HepG2 (cell line): ENCODE measurements at regions not wholly inside any gene's neighbourhood (a gene's known extent, or its start where the extent isn't known, plus 50 kb on each side); places are given as distances from the start of the nearest gene placed in this dataset.

Experiments
- ATAC-seq: fragments of 200-7000 bp; cut with Tn5 transposase; 3 replicates; pipeline ENCODE4 v1.9.1; 2020; ENCODE audit warnings: mild to moderate bottlenecking, moderate library complexity
- BruUV-seq: library from RNA; stranded (reverse); fragments of 400-500 nt; replicated peaks from 2 replicates; lab custom pipeline; 2021; lab: Mats Ljungman, UMichigan
- CTCF ChIA-PET: fragments of 300-600 bp; formaldehyde crosslinking; extraction: SDS; loops from one replicate; lab custom pipeline; 2021; ENCODE audit warnings: low total read pairs, inconsistent platforms, low intra/inter-chr PET ratio; lab: Yijun Ruan, JAX
- POLR2A ChIA-PET: fragments of 350-600 bp; sonication (Branson Sonifier 250); formaldehyde crosslinking; loops from one replicate; lab custom pipeline; 2020; ENCODE audit warnings: antibody characterized with exemption, inconsistent platforms; lab: Yijun Ruan, JAX
- DNase-seq: peaks from one replicate; pipeline ENCODE4 v3.0.0-alpha.2; 2015; ENCODE audit warnings: low spot score
- FAIRE-seq: peaks from 3 replicates; lab custom pipeline; 2011; peaks lifted over from hg19 to GRCh38; lab: Jason Lieb, UNC
- H2AFZ ChIP-seq: one replicate; pipeline ENCODE4 v1.6.1; 2011; ENCODE audit warnings: low read length, inconsistent platforms
- H3K27ac ChIP-seq: fragments of 300-600 bp; 3 replicates; pipeline ENCODE4 v1.8.0; 2011; ENCODE audit warnings: mixed run types, mild to moderate bottlenecking, mixed read lengths, low read length, inconsistent platforms; ENCODE audit not compliant: insufficient read depth; ENCODE audit errors: extremely low read length
- H3K27me3 ChIP-seq, 2 experiments: fragments of 200-600 bp in 1 of 2; 2 replicates in 1 of 2; 3 replicates in 1 of 2; pipeline versions ENCODE4 v1.6.0 to v1.8.0; 2011; ENCODE audit warnings: low read length in 2 of 2, mild to moderate bottlenecking in 2 of 2, moderate library complexity in 2 of 2, inconsistent platforms in 1 of 2; ENCODE audit not compliant: insufficient read depth in 2 of 2, control insufficient read depth in 1 of 2
- H3K36me3 ChIP-seq, 2 experiments: fragments of 200-600 bp in 1 of 2; replicated peaks in 1 of 2; 2 replicates in 1 of 2; 3 replicates in 1 of 2; pipeline versions ENCODE4 v1.5.1 to v1.8.0; 2011; ENCODE audit warnings: low read length in 2 of 2, inconsistent platforms in 1 of 2; ENCODE audit not compliant: insufficient read depth in 2 of 2, control insufficient read depth in 1 of 2
- H3K4me1 ChIP-seq: 2 replicates; pipeline ENCODE4 v1.5.1; 2012; ENCODE audit warnings: low read length, inconsistent platforms; ENCODE audit not compliant: insufficient read depth
- H3K4me2 ChIP-seq: 2 replicates; pipeline ENCODE4 v1.6.0; 2011; ENCODE audit warnings: low read depth, low read length, inconsistent platforms
- H3K4me3 ChIP-seq, 3 experiments: fragments of 200-600 bp in 1 of 3; sonication (generic), shearing (Covaris generic) in 1 of 3; replicated peaks in 1 of 3; 2 replicates each; pipeline ENCODE4 v1.5.1; 2011 to 2016; ENCODE audit warnings: low read length in 3 of 3, inconsistent platforms in 2 of 3, low read depth in 2 of 3, mild to moderate bottlenecking in 2 of 3, control low read depth in 1 of 3, mixed read lengths in 1 of 3; ENCODE audit not compliant: insufficient read depth in 1 of 3
- H3K79me2 ChIP-seq: one replicate; pipeline ENCODE4 v1.6.1; 2011; ENCODE audit warnings: low read length, inconsistent platforms; ENCODE audit not compliant: insufficient read depth
- H3K9ac ChIP-seq: 2 replicates; pipeline ENCODE4 v1.6.0; 2011; ENCODE audit warnings: mild to moderate bottlenecking, low read depth, low read length, inconsistent platforms; ENCODE audit not compliant: insufficient read depth
- H3K9me3 ChIP-seq: 2 replicates; pipeline ENCODE4 v1.5.1; 2012; ENCODE audit warnings: mild to moderate bottlenecking, low read length
- H4K20me1 ChIP-seq: 2 replicates; pipeline ENCODE4 v1.6.0; 2011; ENCODE audit warnings: inconsistent platforms, mild to moderate bottlenecking, low read length, moderate library complexity; ENCODE audit not compliant: insufficient read depth
- FOXP1 ChIP-seq, 2 experiments: fragments of 450-650 bp in 1 of 2; IDR thresholded peaks; 2 replicates each; pipeline ENCODE4 v1.6.1; 2017 to 2018; ENCODE audit warnings: antibody characterized with exemption in 1 of 2
- GABPA ChIP-seq, 2 experiments: IDR thresholded peaks; 2 replicates each; pipeline ENCODE4 v1.6.1; 2011 to 2016; ENCODE audit warnings: low read depth in 2 of 2, low read length in 1 of 2, missing biosample characterization in 1 of 2, missing genetic modification characterization in 1 of 2
- HDAC6 ChIP-seq: fragments of 200-600 bp; sonication (generic); IDR thresholded peaks from 2 replicates; pipeline ENCODE4 v1.7.0; 2017; ENCODE audit warnings: mild to moderate bottlenecking, antibody characterized with exemption, low read length, low read depth
- NFATC3 ChIP-seq: sonication (generic); formaldehyde crosslinking; IDR thresholded peaks from 2 replicates; pipeline ENCODE4 v1.5.1; 2020; ENCODE audit warnings: mild to moderate bottlenecking, missing genetic modification reagents
- NFKBIZ ChIP-seq: IDR thresholded peaks from 2 replicates; pipeline ENCODE4 v1.6.1; 2018; ENCODE audit warnings: missing genetic modification reagents, missing compliant biosample characterization
- PRMT3 ChIP-seq: sonication (generic); formaldehyde crosslinking; IDR thresholded peaks from 2 replicates; pipeline ENCODE4 v1.8.1; 2022; ENCODE audit warnings: low read depth, mild to moderate bottlenecking, moderate library complexity, missing genetic modification reagents, borderline replicate concordance
- SMAD3 ChIP-seq: sonication (generic); formaldehyde crosslinking; IDR thresholded peaks from 2 replicates; pipeline ENCODE4 v1.4.0; 2020; ENCODE audit warnings: missing genetic modification reagents
- ZNF20 ChIP-seq: sonication (generic); formaldehyde crosslinking; IDR thresholded peaks from 2 replicates; pipeline ENCODE4 v1.4.0; 2020; ENCODE audit warnings: mild to moderate bottlenecking, moderate library complexity, missing genetic modification reagents
- ZNF234 ChIP-seq: sonication (generic); formaldehyde crosslinking; conservative IDR thresholded peaks from 2 replicates; pipeline ENCODE4 v1.5.1; 2020; ENCODE audit warnings: mild to moderate bottlenecking, missing genetic modification reagents
- ZNF570 ChIP-seq: sonication (generic); formaldehyde crosslinking; IDR thresholded peaks from 2 replicates; pipeline ENCODE4 v1.4.0; 2020; ENCODE audit warnings: mild to moderate bottlenecking, missing genetic modification reagents, borderline replicate concordance
- ZNF660 ChIP-seq: sonication (generic); formaldehyde crosslinking; IDR thresholded peaks from 2 replicates; pipeline ENCODE4 v1.5.1; 2020; ENCODE audit warnings: mild to moderate bottlenecking, low read depth, missing genetic modification reagents, borderline replicate concordance
- ZNF761 ChIP-seq: sonication (generic); formaldehyde crosslinking; conservative IDR thresholded peaks from 2 replicates; pipeline ENCODE4 v1.4.0; 2020; ENCODE audit warnings: mild to moderate bottlenecking, missing genetic modification reagents
- ZNF782 ChIP-seq: sonication (generic); formaldehyde crosslinking; IDR thresholded peaks from 2 replicates; pipeline ENCODE4 v1.4.0; 2020; ENCODE audit warnings: missing genetic modification reagents, mild to moderate bottlenecking, borderline replicate concordance
- WGBS: methylation state at CpG from one replicate; pipeline ENCODE4 v1.1.6; 2017; ENCODE audit warnings: low lambda C conversion rate; 5-methylcytosine and 5-hydroxymethylcytosine counted together
- in situ Hi-C: cut with HindIII; loops from 2 replicates; pipeline ENCODE4 v1.10.0; 2017; ENCODE audit warnings: low pct_unique_long_range_greater_than_20kb; ENCODE audit not compliant: extremely low pct_ligation_motif_present
- intact Hi-C: fragments of 100-400 bp; cut with micrococcal nuclease; formaldehyde crosslinking; loops from one replicate; pipeline ENCODE4 v1.10.0; 2022; ENCODE audit not compliant: unreplicated experiment
- TF ChIP-seq, protein P1 (sequence below), 2 experiments: sonication (generic) in 1 of 2; formaldehyde crosslinking in 1 of 2; IDR thresholded peaks; 2 replicates each; pipeline versions ENCODE4 v1.5.1 to v1.6.1; 2011 to 2020; ENCODE audit warnings: borderline replicate concordance in 1 of 2, low read depth in 1 of 2, low read length in 1 of 2, mild to moderate bottlenecking in 1 of 2, missing genetic modification reagents in 1 of 2, moderate library complexity in 1 of 2
- TF ChIP-seq, protein P2 (sequence below): sonication (generic); formaldehyde crosslinking; IDR thresholded peaks from 2 replicates; pipeline ENCODE4 v1.4.0; 2020; ENCODE audit warnings: missing genetic modification reagents

- WGBS: no CpG with 5 or more reads among the region's 6 CpGs
- Histone ChIP-seq H3K9me3 (no peaks in the 10 kb centered on the region), H3K27me3 (peaks cover 0 to 8% of the 10 kb centered on the region in 2 experiments; a peak in 2 of 5 replicates), H4K20me1 (no peaks in the 10 kb centered on the region), H3K27ac (no peak overlapping the region), H3K4me2 (no peak overlapping the region), H3K4me1 (no peaks in the 10 kb centered on the region), H2AFZ (no peak overlapping the region), H3K79me2 (no peaks in the 10 kb centered on the region), H3K9ac (no peak overlapping the region), H3K4me3 (no peak overlapping the region), H3K36me3 (no peaks in the 10 kb centered on the region)
- FAIRE-seq (no peak), DNase-seq (no peak), ATAC-seq (no peak)
- in situ Hi-C loops: no loop called here
- POLR2A ChIA-PET: no interaction called here
- CTCF ChIA-PET: no interaction called here
- TF ChIP-seq, protein P1, sequence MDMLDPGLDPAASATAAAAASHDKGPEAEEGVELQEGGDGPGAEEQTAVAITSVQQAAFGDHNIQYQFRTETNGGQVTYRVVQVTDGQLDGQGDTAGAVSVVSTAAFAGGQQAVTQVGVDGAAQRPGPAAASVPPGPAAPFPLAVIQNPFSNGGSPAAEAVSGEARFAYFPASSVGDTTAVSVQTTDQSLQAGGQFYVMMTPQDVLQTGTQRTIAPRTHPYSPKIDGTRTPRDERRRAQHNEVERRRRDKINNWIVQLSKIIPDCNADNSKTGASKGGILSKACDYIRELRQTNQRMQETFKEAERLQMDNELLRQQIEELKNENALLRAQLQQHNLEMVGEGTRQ (IDR thresholded peaks at IDR 0.05; ENCODE audit: low read depth, low read length): no peak
- TF ChIP-seq, protein P1 (CRISPR knock-in tag; IDR thresholded peaks at IDR 0.05; ENCODE audit: borderline replicate concordance): no peak
- TF ChIP-seq HDAC6: no peak
- no peak for TF ChIP-seq NFKBIZ
- TF ChIP-seq NFATC3: no peak
- TF ChIP-seq SMAD3 (CRISPR knock-in tag): no peak
- TF ChIP-seq FOXP1 (IDR thresholded peaks at IDR 0.05): no peak
- TF ChIP-seq FOXP1 (CRISPR knock-in tag; IDR thresholded peaks at IDR 0.05): no peak
- no peak for TF ChIP-seq ZNF20 (CRISPR knock-in tag)
- TF ChIP-seq ZNF234 (CRISPR knock-in tag): no peak
- no peak for TF ChIP-seq ZNF660
- no peak for TF ChIP-seq PRMT3 (CRISPR knock-in tag)
- TF ChIP-seq, protein P2, sequence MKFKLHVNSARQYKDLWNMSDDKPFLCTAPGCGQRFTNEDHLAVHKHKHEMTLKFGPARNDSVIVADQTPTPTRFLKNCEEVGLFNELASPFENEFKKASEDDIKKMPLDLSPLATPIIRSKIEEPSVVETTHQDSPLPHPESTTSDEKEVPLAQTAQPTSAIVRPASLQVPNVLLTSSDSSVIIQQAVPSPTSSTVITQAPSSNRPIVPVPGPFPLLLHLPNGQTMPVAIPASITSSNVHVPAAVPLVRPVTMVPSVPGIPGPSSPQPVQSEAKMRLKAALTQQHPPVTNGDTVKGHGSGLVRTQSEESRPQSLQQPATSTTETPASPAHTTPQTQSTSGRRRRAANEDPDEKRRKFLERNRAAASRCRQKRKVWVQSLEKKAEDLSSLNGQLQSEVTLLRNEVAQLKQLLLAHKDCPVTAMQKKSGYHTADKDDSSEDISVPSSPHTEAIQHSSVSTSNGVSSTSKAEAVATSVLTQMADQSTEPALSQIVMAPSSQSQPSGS: no peak
- TF ChIP-seq ZNF761 (CRISPR knock-in tag): no peak
- TF ChIP-seq GABPA (IDR thresholded peaks at IDR 0.05; ENCODE audit: low read depth, low read length): no peak
- TF ChIP-seq GABPA (CRISPR knock-in tag; IDR thresholded peaks at IDR 0.05; ENCODE audit: low read depth): no peak
- no peak for TF ChIP-seq ZNF782
- TF ChIP-seq ZNF570 (CRISPR knock-in tag): no peak
- intact Hi-C loops: no loop called here
- no TSS peak for BruUV-seq
Measured at GRCh38 chr12:131408036-131408365, 302.9 kb upstream of the SFSWAP start.
